Neutrophil (primary cell): ENCODE measurements at regions not wholly inside any gene's neighbourhood (a gene's known extent, or its start where the extent isn't known, plus 50 kb on each side); places are given as distances from the start of the nearest gene placed in this dataset.

Experiments used
- H3K27ac ChIP-seq: fragments of 200-600 bp; sonication (generic); 2 replicates; pipeline ENCODE4 v1.5.1; 2016; ENCODE audit warnings: mild to moderate bottlenecking, moderate library complexity
- H3K27me3 ChIP-seq: fragments of 200-600 bp; sonication (generic); 2 replicates; pipeline ENCODE4 v1.6.0; 2016; ENCODE audit warnings: mild to moderate bottlenecking
- H3K36me3 ChIP-seq: fragments of 200-600 bp; sonication (generic); 2 replicates; pipeline ENCODE4 v1.5.1; 2017
- H3K4me1 ChIP-seq, 2 experiments: fragments of 200-600 bp in 1 of 2; sonication (generic) in 1 of 2; 1 replicate in 1 of 2; 2 replicates in 1 of 2; pipeline versions ENCODE4 v1.5.1 to v1.6.1; 2013 to 2016; ENCODE audit warnings: low read depth in 1 of 2, low read length in 1 of 2, mild to moderate bottlenecking in 1 of 2, moderate library complexity in 1 of 2; ENCODE audit not compliant: control insufficient read depth in 1 of 2, insufficient read depth in 1 of 2
- H3K4me3 ChIP-seq, 2 experiments: fragments of 200-600 bp in 1 of 2; sonication (generic) in 1 of 2; 1 replicate in 1 of 2; 2 replicates in 1 of 2; pipeline ENCODE4 v1.5.1; 2013 to 2016; ENCODE audit warnings: low read depth in 1 of 2, low read length in 1 of 2, mild to moderate bottlenecking in 1 of 2, moderate library complexity in 1 of 2
- H3K9me3 ChIP-seq: fragments of 200-600 bp; sonication (generic); 2 replicates; pipeline ENCODE4 v1.5.1; 2016
- TF ChIP-seq, protein P1 (sequence below): fragments of 200-600 bp; sonication (generic); IDR thresholded peaks from 2 replicates; pipeline ENCODE4 v1.5.1; 2016; ENCODE audit warnings: antibody characterized with exemption

DNA sequence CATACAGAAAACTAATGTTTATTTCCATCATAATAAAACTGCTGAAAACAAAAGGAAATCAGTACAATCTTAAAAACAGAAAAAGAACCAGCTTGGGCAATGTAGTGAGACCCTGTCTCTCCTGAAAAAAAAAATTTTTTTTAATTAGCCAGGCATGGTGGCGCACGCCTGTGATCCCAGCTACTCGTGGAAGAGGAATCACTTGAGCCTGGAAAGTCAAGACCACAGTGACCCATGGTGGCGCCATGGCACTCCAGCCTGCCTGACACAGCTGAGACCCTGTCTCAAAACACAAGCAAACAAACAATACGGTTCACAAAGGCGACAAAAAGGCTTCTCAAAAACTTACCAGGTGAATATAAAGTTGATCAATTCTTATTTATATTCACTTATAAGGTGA, 289.7 kb downstream of the BRD1 start:
- TF ChIP-seq, protein P1, sequence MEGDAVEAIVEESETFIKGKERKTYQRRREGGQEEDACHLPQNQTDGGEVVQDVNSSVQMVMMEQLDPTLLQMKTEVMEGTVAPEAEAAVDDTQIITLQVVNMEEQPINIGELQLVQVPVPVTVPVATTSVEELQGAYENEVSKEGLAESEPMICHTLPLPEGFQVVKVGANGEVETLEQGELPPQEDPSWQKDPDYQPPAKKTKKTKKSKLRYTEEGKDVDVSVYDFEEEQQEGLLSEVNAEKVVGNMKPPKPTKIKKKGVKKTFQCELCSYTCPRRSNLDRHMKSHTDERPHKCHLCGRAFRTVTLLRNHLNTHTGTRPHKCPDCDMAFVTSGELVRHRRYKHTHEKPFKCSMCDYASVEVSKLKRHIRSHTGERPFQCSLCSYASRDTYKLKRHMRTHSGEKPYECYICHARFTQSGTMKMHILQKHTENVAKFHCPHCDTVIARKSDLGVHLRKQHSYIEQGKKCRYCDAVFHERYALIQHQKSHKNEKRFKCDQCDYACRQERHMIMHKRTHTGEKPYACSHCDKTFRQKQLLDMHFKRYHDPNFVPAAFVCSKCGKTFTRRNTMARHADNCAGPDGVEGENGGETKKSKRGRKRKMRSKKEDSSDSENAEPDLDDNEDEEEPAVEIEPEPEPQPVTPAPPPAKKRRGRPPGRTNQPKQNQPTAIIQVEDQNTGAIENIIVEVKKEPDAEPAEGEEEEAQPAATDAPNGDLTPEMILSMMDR, result no peak
- Histone ChIP-seq H3K27me3 (no peaks in the 10 kb centered on the region), H3K27ac (no peak overlapping the region), H3K9me3 (no peaks in the 10 kb centered on the region), H3K4me1 (no peaks in the 10 kb centered on the region), H3K36me3 (no peaks in the 10 kb centered on the region), H3K4me3 (no peak overlapping the region)

DNA sequence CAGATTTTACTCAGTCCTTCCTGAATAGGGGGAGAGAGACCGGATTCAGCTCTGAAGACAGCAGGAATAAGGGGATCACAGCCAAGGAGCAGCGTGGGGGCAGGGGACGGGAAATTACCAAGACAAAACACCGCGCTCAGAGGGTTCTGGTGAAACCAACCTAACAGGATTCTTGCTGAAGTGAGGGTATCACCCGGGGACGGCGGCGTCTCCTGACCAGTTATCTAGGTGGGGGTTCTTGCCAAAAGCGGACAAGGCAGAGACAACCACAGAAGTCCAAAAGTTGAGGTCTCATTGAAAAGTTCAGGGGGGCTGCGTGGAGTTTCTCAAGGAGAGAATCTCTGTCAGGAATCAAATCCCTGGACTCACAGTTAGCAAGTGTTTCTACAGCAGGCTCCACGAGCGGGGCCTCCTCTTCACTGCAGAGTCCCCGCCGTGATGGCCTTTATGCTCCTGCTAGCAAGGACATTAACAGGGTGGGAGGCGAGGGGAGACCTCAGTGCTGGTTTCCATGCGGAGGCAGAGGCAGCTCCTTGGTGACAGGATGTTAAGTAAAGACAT, 291.0 kb downstream of the BRD1 start:
- Histone ChIP-seq H3K36me3 (no peaks in the 10 kb centered on the region), H3K4me1 (no peaks in the 10 kb centered on the region), H3K4me3 (no peak overlapping the region), H3K27ac (no peak overlapping the region), H3K27me3 (no peaks in the 10 kb centered on the region), H3K9me3 (no peaks in the 10 kb centered on the region)
- TF ChIP-seq, protein P1, result no peak

DNA sequence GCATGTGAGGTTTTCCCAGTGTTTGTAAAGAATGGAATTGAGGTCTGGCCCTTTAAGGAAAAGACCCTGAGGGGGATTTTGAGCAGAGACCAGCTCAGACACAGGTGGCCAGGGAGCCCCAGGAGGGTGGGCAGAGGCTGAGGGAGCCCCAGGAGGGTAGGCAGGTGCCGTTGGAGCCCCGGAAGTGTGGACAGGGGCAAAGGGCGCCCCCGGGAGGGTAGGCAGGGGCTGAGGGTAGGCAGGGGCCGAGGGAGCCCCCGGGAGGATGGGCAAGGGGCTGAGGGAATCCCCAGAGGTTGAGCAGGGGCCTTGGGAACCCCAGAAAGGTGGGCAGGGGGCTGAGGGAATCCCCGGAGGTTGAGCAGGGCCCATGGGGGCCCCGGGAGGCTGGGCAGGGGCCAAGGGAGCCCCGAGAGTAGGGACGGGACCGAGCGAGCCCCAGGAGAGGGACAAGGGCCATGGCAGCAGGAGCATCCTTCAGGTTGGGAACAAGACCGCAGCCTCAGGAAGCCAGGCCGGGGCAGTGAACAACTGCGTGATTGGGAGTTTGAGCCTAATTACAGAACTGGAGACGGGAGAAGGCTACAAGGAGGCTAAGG, 292.0 kb downstream of the BRD1 start:
- Histone ChIP-seq H3K36me3 (no peaks in the 10 kb centered on the region), H3K4me1 (no peaks in the 10 kb centered on the region), H3K27ac (no peak overlapping the region), H3K9me3 (no peaks in the 10 kb centered on the region), H3K27me3 (no peaks in the 10 kb centered on the region), H3K4me3 (no peak overlapping the region)
- TF ChIP-seq, protein P1, result no peak

DNA sequence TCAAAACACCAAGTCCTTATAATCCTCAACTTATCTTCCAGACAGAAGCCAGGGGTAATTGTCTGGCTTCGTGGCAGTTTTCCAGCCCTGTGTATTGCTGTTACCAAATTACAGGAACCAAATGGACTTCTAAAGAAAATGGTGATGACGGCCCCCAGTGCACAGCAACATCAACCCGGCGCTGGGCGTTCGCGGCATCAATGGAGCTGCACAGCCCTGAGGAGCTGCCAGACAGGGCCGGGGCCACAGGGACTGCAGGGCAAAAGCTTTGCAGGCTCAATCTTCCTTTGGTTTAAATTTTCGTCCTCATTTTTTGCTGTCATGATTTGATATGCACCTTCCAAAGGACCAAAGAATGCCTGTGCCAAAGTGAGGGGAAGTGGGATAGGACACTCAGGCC, 292.5 kb downstream of the BRD1 start:
- no peaks in the 10 kb centered on the region for H3K4me1 ChIP-seq
- H3K4me3 ChIP-seq, result no peak overlapping the region
- no peaks in the 10 kb centered on the region for H3K36me3 ChIP-seq
- no peak overlapping the region for H3K27ac ChIP-seq
- no peaks in the 10 kb centered on the region for H3K27me3 ChIP-seq
- TF ChIP-seq, protein P1, result no peak
- H3K9me3 ChIP-seq, result no peaks in the 10 kb centered on the region

DNA sequence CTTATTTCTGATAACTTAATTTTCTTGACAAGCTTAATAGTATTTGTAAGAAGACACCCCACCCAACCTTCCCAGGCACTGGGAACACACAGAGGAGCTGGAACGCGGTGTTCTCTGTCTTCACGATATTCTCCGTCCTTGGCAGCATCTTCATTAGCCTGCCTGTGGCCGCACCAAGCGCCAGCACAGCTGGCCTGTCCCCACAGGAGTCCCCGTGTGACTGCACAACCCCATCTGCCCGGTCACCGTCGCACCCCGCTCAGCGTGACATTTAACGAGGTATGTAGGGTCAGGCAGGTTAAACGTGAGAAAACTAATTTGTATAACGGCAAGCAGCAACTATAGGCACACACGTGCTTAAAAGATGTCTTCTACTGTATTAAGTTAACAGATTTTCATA, 293.3 kb downstream of the BRD1 start:
- Histone ChIP-seq H3K27ac (no peak overlapping the region), H3K9me3 (no peaks in the 10 kb centered on the region), H3K4me3 (no peak overlapping the region), H3K36me3 (no peaks in the 10 kb centered on the region), H3K27me3 (no peaks in the 10 kb centered on the region), H3K4me1 (no peaks in the 10 kb centered on the region)
- TF ChIP-seq, protein P1, result no peak
